HT-29 (cell line): ENCODE measurements at regions not wholly inside any gene's neighbourhood (a gene's known extent, or its start where the extent isn't known, plus 50 kb on each side); places are given as distances from the start of the nearest gene placed in this dataset.
"Not testable (repeated sequence)": the region's sequence is repeated elsewhere in the genome, so short reads cannot be mapped to it uniquely, and the experiment has no call there.

Source experiments
- DNase-seq: peaks from one replicate; pipeline ENCODE4 v3.0.0-alpha.2; 2015; ENCODE audit warnings: low spot score

GRCh38 chr3:87491843-87492242 is 215.5 kb upstream of the POU1F1 start:
- DNase-seq = no peak

DNA sequence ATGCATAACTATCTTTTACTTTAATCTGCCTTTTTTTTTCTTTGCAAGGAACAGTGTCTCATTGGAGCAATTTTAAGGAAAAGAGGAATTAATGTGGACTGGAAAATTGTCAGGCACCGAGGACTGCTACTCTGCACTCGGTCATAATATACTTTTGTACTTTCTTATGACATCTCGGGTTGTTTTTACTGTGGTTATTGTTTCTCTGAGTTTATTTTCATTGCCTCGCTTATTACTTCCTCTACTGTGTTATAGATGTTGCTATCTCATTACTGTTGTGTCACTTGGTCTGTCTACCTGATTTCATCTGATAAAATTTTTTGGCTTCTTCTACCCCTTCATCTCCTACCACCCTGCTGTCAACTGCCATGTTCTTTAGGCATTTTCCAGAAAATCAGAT is 213.5 kb upstream of the POU1F1 start:
- no peak for DNase-seq

GRCh38 chr3:87488765-87489164 is 212.4 kb upstream of the POU1F1 start:
- DNase-seq = no peak

- not testable (repeated sequence) for DNase-seq
Measured at GRCh38 chr3:87486635-87487034, 210.3 kb upstream of the POU1F1 start.

- no peak for DNase-seq
Measured at GRCh38 chr3:87486115-87486514, 209.7 kb upstream of the POU1F1 start.

DNA sequence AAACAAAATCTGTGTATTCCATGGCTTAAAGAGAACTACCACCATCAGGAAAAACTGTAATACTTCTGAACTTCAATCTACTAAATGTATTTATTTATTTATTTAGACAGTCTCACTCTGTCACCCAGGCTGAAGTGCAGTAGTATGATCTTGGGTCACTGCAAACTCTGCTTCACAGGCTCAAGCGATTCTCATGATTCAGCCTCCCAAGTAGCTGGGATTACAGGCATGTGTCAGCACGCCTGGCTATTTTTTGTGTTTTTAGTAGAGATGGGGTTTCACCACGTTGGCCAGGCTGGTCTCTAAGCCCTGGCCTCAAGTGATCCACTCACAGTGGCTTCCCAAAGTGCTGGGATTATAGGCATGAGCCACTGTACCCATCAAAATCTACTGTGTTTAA is 202.3 kb upstream of the POU1F1 start:
- no peak for DNase-seq

DNA sequence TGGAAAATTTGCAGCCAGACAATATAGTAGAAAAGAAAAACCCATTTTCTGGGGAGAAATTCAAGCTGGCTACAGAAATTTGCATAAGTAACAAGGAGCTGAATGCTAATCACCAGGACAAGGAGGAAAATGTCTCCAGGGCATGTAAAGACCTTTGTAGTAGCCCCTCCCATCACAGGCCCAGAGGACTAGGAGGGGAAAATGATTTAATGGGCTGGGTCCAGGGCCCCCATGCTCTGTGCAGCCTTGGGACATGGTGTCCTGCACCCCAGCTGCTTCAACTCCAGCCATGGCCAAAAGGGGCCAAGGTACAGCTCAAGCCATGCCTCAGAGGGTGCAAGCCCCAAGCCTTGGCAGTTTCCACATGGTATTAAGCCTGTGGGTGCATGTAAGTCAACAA is 197.6 kb upstream of the POU1F1 start:
- no peak for DNase-seq

DNA sequence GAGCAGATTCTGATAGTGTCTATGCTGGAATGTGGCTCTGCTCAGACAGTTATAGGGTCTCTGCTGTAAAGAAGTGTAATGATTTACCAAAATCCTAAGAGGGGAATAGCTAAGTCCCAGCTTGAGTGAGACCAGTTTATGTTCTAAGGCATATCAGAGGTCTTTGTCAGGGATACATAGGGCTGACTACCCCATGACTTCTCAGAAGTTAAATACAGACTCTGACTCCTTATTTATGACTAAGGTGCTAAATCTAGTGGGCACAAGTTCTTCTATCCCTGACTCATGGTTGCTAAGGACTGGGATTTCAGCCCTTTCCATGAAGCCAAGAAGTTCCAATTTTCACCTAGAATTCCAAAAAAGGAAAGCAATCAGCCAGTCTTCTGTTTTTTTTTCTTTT is 192.6 kb upstream of the POU1F1 start:
- no peak for DNase-seq

- no peak for DNase-seq
Measured at GRCh38 chr3:87468235-87468634, 191.9 kb upstream of the POU1F1 start.

DNA sequence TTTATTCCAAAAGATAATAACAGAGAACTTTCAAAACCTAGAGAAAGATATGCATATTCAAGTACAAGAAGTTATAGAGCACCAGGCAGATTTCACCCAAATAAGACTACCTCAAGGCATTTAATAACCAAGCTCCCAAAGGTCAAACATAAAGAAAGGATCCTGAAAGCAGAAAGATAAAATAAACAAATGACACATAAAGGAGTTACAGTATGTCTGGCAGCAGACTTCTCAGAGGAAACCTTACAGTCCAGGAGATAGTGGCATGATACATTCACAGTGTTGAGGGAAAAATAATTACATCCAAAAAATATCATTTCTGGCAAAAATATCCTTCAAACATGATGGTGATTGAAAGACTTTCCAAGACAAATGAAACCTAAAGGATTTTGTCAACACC is 185.8 kb upstream of the POU1F1 start:
- no peak for DNase-seq

GRCh38 chr3:87461443-87461842 is 185.1 kb upstream of the POU1F1 start:
- DNase-seq = no peak

DNA sequence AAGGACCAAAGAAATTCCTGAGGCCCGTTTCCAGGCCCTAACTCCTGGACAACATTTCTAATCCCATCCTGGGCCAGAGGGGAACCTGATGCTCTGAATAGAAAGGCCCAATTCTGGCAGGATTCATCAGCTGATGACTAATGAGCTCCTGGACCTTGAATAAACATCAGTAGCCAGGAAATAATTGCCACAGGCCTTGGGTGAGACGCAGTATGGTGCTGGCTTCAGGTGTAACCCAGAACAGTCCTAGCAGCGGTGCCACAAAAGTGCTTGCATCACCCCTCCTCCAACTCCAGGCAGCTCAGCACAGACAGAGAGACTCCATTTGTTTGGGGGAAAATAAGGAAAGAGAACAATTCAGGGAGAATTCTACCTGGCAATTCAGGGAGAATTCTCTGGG is 184.7 kb upstream of the POU1F1 start:
- DNase-seq = no peak

DNA sequence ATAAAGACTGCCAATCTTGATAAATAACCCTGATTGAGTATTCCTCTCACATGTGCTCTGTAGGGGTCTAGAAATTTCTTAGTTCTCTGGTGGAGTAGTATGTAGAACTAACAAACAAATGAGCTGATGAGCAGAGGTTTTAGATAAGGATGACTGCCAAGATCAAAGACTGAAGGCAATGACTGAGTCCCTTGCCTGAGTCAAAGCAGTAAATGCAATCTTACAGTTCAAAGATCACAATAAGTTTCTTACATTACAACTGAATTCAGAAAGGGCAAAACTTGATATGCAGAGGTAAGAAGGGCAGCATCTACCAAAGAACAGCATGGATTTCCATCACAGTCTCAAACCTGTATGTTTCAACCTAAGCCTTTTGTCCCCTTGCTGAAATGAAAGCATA is 172.2 kb upstream of the POU1F1 start:
- no peak for DNase-seq

DNA sequence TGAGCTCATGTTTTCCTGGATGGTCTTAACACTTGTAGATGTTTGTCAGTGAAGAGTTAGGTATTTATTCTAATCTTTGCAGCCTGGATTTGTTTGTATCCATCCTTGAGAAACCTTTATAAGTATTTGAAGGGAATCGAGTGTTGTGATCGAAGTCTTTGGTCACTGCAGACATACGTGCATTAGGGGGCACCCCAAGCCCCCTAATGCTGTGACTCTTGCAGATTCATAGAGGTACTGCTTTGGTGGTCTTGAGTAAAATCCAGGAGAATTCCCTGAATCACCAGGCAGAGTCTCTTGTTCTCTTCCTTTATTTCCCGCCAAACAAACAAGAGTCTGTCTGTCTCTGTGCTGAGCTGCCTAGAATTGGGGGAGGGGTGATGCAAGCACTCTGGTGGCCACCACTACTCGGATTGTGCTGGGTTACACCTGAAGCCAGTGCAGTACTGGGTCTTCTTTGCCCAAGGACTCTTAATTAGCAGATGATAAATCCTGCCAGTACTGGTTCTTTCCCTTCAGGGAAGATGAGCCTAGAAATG is 170.5 kb upstream of the POU1F1 start:
- no peak for DNase-seq

DNA sequence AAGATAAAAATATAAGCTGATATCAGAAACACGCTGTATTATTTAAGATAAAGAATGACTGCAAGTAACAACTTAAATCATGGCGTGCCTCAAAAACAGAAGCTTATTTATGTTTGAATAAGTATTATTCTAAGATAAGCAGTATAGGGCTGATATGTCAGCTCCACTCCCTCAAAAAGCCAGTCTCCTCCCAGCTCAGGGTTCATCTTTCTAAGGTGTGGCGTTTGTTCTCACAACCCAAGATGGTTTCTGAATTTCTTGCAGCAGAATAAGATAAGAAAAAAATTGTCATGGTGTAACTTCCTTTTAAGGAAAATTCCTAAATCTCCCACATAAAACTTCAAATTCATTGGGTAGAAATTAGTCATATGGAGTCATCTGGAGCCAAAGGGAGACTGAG is 166.1 kb upstream of the POU1F1 start:
- no peak for DNase-seq

GRCh38 chr3:87437765-87438164 is 161.4 kb upstream of the POU1F1 start:
- DNase-seq = no peak

GRCh38 chr3:87436781-87437543 is 160.6 kb upstream of the POU1F1 start:
- DNase-seq = no peak

- no peak for DNase-seq
Measured at GRCh38 chr3:87435926-87436620, 159.7 kb upstream of the POU1F1 start.

DNA sequence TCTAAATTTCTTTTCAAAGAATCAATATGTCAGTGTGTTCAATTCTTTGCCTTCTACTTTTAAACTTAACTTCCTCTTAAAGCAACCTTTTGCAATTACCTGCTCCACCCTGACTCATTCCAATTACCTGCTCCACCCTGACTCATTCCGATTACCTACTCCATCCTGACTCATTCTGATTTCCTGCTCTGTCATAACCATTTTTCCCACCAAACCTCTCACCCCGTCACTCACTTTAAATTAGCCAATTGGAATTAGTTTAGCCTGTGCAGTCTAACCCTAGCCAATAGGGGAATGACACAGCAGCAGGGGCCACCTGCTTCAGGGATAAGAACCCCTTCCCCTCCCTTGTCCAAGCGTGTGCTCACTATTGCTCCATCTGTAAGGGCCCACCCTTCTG is 157.1 kb upstream of the POU1F1 start:
- peak; percentile 1 for DNase-seq

DNA sequence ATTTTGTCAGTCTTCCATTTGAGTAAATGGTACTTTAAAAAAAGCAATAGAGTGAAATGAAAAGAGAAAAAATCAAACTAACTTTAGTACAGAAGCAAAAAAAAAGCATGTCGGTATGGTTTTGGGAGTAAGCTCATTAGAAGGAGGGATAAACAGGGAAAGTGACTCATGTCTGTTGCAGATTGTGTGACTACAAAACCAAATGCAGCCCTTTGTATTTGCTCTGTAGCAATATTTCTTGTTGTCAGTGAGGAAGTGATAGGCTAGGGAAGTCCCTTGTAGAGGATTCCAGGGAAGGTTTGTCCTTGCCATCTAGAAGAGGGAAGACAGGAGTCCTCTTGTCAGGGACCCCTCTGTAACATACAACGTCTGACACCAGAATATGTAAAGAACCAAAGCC is 150.5 kb upstream of the POU1F1 start:
- DNase-seq = no peak

DNA sequence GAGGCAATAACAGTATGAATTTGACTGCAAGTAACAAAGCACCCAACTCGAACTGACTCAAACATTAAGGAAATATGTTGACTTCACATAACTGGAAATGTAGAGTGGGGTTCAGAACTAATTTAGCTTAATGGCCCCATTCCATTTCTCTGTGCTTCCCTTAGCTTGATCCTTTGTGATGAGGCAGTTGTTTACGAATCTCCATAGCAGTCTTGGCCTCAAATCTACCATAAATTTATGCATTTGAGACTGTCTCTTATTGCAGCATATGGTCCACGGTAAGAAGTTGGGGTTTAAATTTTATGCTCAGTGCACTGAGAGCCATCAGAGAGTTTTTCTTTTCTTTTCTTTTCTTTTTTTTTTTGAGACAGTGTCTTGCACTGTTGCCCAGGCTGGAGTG is 148.7 kb upstream of the POU1F1 start:
- DNase-seq = no peak

- DNase-seq = no peak
Measured at GRCh38 chr3:87423336-87423735, 147.0 kb upstream of the POU1F1 start.

DNA sequence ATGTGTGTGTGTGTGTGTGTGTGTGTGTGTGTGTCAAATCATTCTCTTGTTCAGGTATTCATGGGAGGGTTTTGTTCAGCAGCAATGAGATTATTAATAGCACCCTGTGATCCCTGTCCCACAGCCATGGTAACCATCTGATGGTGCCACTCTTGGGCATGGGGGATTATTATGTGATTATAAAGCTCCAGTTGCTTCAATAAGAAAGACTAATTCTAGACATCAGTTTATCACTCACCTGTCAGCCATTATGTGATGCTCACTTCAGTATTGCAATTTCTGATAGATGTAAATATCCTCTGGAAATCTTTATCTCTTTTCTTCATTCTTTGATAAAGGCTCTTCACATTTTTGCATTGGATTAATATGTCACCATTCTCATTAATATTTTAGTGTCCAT is 145.9 kb upstream of the POU1F1 start:
- DNase-seq = no peak
